DMS153 treated with DMSO at 0.1 percent for 48 hours (cell line): ENCODE measurements at regions not wholly inside any gene's neighbourhood (a gene's known extent, or its start where the extent isn't known, plus 50 kb on each side); places are given as distances from the start of the nearest gene placed in this dataset.
"Not testable (repeated sequence)": the region's sequence is repeated elsewhere in the genome, so short reads cannot be mapped to it uniquely, and the experiment has no call there.

Experiments used
- DNase-seq: peaks from one replicate; lab custom pipeline; 2025; ENCODE audit not compliant: unreplicated experiment; lab: John Stamatoyannopoulos, UW

- DNase-seq = no peak
Observed at GRCh38 chr13:66237411-66238062, 992.6 kb downstream of the PCDH9 start.

GRCh38 chr13:66234159-66234558 is 996.0 kb downstream of the PCDH9 start:
- DNase-seq = no peak

- DNase-seq = not testable (repeated sequence)
Observed at GRCh38 chr13:66231958-66232357, 998.2 kb downstream of the PCDH9 start.

GRCh38 chr13:66225072-66225471 is 1005.1 kb downstream of the PCDH9 start:
- DNase-seq = no peak

GRCh38 chr13:66224663-66225062 is 1005.5 kb downstream of the PCDH9 start:
- no peak for DNase-seq

GRCh38 chr13:66222926-66223325 is 1007.2 kb downstream of the PCDH9 start:
- DNase-seq = no peak

GRCh38 chr13:66222127-66222526 is 1008.0 kb downstream of the PCDH9 start:
- DNase-seq = no peak

- DNase-seq = no peak
Observed at GRCh38 chr13:66219506-66219905, 1010.6 kb downstream of the PCDH9 start.

GRCh38 chr13:66218583-66218982 is 1011.6 kb downstream of the PCDH9 start:
- no peak for DNase-seq

GRCh38 chr13:66216728-66217127 is 1013.4 kb downstream of the PCDH9 start:
- no peak for DNase-seq

GRCh38 chr13:66214467-66214866 is 1015.7 kb downstream of the PCDH9 start:
- no peak for DNase-seq

GRCh38 chr13:66212511-66212910 is 1017.6 kb downstream of the PCDH9 start:
- no peak for DNase-seq

- no peak for DNase-seq
Observed at GRCh38 chr13:66210677-66211076, 1019.5 kb downstream of the PCDH9 start.

- no peak for DNase-seq
Observed at GRCh38 chr13:66208589-66208988, 1021.5 kb downstream of the PCDH9 start.

GRCh38 chr13:66207610-66208009 is 1022.5 kb downstream of the PCDH9 start:
- DNase-seq = no peak

GRCh38 chr13:66205807-66206206 is 1024.3 kb downstream of the PCDH9 start:
- DNase-seq = no peak

GRCh38 chr13:66200555-66200954 is 1029.6 kb downstream of the PCDH9 start:
- no peak for DNase-seq

- DNase-seq = no peak
Observed at GRCh38 chr13:66195238-66195637, 1034.9 kb downstream of the PCDH9 start.

- DNase-seq = no peak
Observed at GRCh38 chr13:66189986-66190385, 1040.2 kb downstream of the PCDH9 start.

- no peak for DNase-seq
Observed at GRCh38 chr13:66180836-66181235, 1049.3 kb downstream of the PCDH9 start.

- no peak for DNase-seq
Observed at GRCh38 chr13:66171920-66172319, 1058.2 kb downstream of the PCDH9 start.

GRCh38 chr13:66162470-66162869 is 1067.7 kb downstream of the PCDH9 start:
- no peak for DNase-seq

GRCh38 chr13:66159511-66159910 is 1070.6 kb downstream of the PCDH9 start:
- DNase-seq = no peak
